ENCODE measurements at regions not wholly inside any gene's neighbourhood (a gene's known extent, or its start where the extent isn't known, plus 50 kb on each side); places are given as distances from the start of the nearest gene placed in this dataset.
"Not testable (repeated sequence)": the region's sequence is repeated elsewhere in the genome, so short reads cannot be mapped to it uniquely, and the experiment has no call there.

- DNase-seq: no peak
Observed at GRCh38 chr6:106796781-106797180, 167.4 kb downstream of the QRSL1 start.

DNA sequence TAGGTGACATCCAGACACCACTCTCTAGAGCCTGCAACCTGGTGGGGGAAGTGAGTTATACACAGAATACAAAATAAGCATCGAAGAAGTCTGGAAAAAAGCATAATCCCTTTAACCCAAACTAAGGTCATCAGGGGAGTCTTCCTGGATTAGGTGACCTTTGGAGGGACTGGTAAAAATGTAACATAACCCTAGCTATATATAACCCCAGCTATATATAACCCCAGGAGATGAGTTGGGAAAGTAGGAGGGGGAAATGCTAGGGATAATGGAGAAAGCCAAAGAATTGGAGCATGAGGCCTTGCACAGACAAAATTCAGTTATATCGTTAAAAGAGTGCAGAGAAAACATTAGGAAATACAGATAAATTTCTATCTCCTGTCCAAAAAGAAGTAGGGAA, 164.8 kb downstream of the QRSL1 start:
- no peak for DNase-seq

DNA sequence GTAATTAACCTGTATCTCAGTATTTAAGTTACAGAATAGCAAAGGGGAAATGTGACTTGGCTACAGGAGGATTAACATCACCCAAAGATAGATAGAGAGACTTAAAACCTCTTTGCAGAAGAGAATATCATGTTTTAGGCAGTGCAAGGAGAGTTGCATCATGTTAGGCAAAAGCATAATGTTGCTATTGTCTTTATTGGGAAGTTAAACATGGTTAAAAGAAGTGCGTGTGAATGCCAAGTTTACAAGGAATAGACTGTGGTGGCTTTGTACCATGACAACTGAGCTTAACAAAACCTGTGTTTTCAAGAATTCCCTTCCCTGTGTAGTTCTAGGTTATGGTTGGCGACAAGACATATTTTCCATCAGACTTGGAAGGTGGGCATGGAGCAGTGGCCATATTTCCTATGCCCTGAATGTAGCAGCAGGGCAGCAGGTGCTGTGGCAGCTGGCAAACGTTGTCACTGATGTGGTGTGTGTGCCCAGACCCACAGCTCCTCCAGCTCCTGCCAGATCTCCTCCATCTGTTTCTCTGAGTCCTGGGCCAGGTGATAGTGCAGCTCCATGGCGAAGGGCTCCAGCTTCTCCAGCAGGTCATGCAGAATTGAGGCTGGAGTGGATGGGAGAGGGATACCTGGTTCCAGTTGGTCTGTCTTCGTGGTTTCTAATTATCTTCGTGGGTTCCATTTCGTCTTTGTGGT, 163.3 kb downstream of the QRSL1 start:
- DNase-seq: no peak

GRCh38 chr6:106790935-106791334, 161.6 kb downstream of the QRSL1 start:
- DNase-seq: no peak

GRCh38 chr6:106790149-106790770, 160.9 kb downstream of the QRSL1 start:
- DNase-seq: no peak

DNA sequence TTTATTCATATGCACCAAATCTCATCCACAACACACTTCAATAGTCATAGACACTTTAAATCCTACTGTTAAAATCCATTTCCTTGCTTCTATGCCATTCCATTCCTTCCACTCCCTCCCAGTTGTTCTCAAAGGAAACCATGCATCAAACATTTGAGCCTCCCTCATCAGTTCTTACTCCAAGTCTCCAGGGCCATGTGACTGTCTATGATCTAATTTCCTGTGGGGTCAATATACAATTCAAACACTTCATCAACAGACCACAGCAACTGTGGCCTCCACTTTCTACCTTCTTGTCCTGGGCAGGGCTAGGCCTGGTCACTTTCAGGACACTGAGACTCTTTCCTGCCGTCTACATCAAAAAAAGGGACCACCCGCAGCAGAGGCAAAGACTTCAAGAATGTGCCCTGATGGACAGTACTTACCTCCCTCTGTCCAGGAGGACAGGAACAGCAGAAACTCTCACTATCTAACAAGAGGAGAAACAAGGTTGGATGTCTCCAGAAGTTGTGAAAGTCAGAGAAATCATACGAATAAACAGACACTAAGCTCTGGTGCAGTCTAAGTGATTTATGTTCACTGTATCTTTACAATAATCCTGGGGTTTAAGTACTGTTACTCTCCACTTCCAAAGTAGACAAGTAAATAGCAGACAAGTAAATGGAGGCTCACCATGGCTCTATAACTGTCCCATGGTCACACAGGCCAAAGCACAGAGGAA, 160.2 kb downstream of the QRSL1 start:
- DNase-seq: no peak

DNA sequence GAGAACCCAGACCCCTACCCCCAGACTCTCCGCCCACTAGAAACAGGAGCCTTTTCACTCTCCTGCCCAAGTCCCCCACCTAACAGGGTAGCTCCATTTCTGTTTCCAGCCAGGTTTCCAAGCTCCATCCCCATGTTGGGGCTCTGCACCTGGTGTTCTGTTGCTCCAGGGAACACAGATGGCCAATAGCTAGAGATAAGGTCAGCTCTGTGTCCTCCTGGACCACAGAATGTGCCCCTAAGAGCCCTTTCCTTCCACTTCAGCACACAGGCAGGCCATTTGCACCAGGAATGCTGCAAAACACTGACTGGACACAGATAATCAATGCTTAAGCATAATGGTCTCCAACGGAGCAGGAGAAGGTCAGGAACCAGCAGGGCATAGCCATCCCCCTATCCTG, 159.4 kb downstream of the QRSL1 start:
- DNase-seq: no peak

- DNase-seq: no peak
Observed at GRCh38 chr6:106787327-106788196, 158.2 kb downstream of the QRSL1 start.

DNA sequence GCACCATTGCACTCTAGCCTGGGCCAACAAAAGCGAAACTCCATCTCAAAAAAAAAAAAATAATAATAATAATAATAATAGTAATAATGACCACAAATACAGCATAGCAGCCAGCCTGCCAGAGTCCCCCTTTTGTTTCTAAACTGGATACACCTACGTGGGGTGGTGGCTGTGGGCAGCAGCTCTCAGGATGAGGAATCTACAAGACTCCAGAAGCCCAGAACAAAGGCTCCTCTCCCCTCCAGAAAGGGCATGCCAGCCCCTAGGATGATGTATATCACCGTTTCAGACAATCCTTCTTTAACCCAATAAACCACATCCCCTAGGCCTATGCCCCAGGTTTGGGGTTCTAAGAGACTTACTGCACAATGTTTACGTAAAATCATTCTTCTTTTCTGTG, 155.9 kb downstream of the QRSL1 start:
- DNase-seq: peak in 1 of 2 experiments; percentile 24

- DNase-seq: no peak
Observed at GRCh38 chr6:106783640-106784566, 154.5 kb downstream of the QRSL1 start.

DNA sequence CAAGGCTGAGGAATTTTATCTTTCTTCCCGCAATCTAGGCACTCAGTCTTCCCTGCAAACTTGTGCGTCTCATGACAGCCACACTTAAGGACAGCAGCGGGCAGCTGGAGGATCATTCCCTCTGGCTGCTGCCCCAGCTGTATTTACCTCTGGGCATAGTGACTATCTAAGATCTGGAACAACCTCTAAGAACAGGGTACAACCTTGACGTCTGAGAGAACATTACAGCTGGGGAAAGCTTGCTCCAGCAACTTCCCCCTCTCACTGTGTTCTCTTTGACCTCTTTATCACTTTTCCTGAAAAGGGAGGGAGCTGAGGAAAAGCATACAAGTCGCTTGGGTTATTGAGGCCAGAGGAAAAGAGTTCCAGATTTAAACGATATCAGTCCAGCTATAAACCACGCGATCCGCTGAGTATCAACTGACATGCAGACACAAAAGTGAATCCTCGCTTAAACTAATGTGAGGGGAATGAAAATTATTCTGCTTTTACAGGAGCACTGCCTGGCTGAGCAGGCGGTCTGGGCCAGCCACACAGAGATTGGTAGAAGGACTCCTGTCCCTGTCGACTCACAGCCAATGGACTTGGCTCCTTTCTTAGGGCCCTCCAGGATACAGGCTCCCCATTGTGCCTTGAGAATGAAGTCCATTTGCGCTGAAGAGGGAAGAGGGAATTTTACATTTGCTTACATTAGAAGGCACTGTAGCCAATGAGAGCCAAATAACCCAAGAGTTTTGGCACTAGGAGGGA, 153.3 kb downstream of the QRSL1 start:
- DNase-seq: no peak

DNA sequence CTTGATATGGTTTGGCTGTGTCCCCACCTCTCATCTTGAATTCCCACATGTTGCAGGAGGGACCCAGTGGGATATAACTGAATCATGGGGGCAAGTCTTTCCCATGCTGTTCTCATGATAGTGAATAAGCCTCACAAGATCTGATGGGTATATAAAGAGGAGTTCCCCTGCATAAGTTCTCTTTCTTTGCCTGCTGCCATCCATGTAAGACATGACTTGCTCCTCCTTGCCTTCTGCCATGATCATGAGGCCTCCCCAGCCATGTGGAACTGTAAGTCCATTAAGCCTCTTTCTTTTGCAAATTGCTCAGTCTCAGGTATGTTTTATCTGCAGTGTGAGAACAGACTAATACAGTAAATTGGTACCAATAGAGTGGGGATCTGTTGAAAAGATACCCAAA, 150.2 kb downstream of the QRSL1 start:
- not testable (repeated sequence) for DNase-seq

GRCh38 chr6:106778943-106779342, 149.6 kb downstream of the QRSL1 start:
- DNase-seq: no peak

GRCh38 chr6:106773996-106774629, 144.7 kb downstream of the QRSL1 start:
- DNase-seq: no peak

DNA sequence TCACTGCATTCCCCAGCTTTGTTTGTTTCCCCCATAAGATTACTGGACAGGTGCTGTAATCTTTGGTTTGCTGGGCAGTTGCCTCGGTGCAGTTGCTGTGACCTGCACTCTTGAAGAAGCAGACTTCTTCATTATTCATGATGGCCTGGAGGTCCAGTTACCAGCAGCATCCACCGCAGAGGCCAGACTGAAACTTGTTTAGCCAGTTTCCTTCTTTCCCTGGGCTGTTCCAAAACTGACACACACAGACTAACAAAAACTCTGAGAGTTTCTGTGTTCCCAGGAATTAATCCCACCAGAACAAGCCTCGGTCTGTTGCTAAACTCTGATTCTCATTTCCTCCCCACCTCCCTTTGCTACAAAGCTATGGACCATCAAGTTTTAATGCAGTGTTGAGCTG, 144.1 kb downstream of the QRSL1 start:
- DNase-seq: no peak

- DNase-seq: no peak
Observed at GRCh38 chr6:106772270-106773142, 143.1 kb downstream of the QRSL1 start.

DNA sequence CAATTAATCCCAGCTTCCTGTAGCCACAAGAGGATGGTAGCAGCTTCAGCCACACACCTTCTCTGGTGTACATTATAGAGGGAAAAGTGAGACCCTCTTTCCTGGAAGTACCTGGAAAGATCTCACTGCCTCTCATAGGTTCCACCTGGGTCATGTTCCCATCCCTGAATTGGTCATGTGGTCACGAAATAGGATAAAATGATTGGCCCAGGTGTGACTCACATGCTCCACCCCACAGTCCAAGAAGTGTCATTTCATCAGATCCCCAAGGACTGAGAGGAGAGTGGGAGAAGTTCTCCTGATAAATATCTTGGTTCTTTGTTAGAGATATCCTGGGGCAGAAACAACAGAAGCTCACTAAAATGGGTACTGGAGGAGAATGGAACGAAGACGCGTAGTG, 142.4 kb downstream of the QRSL1 start:
- no peak for DNase-seq

GRCh38 chr6:106770663-106771062, 141.3 kb downstream of the QRSL1 start:
- no peak for DNase-seq

DNA sequence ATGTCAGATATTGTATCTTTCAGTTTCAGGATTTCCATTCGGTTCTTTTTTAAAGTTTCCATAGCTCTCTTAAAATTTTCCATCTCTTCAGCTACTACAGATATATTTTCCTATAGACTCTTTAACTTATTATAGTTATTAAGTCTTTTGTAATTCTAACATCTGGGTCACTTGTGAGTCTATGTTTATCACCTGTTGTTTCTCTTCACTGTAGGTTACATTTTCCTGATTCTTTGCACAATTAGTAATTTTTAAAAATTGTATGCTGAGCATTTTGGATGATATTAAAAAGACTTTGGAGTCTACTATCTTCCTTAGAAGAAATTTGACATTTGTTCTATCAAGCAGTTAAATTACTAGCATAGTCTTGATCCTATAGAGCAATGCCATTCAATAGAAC, 140.7 kb downstream of the QRSL1 start:
- no peak for DNase-seq

- DNase-seq: no peak
Observed at GRCh38 chr6:106767271-106767670, 137.9 kb downstream of the QRSL1 start.

Data from AML-193 (cell line).